ENCODE measurements at regions not wholly inside any gene's neighbourhood (a gene's known extent, or its start where the extent isn't known, plus 50 kb on each side); places are given as distances from the start of the nearest gene placed in this dataset.
"Not testable (repeated sequence)": the region's sequence is repeated elsewhere in the genome, so short reads cannot be mapped to it uniquely, and the experiment has no call there.

DNA sequence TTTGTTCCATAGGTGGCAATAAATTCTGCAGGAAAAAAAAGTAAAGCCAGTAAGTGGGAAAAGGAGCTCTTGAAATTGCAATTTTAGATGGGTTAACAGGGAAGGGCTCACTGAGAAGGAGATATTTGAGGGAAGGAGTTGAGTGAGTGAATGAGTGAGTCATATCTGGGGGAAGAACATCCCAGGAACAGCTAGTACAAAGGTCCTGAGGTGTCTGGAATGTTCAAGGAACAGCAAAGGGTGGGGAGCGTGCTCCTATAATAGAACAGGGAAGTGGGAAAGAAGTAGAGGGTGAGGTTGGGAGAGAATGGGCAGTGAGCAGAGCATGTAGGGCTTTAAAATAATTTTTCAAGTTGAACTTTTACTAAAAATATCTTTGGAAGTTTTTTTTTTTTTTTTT, 68.0 kb upstream of the PSME4 start:
- no peak for DNase-seq (ENCODE audit: low read depth)

DNA sequence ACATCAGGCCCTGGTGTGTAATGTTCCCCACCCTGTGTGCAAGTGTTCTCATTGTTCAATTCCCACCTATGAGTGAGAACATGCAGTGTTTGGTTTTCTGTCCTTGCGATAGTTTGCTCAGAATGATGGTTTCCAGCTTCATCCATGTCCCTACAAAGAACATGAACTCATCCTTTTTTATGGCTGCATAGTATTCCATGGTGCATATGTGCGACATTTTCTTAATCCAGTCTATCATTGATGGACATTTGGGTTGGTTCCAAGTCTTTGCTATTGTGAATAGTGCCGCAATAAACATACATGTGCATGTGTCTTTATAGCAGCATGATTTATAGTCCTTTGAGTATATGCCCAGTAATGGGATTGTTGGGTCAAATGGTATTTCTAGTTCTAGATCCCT, 60.5 kb upstream of the PSME4 start:
- not testable (repeated sequence) for DNase-seq (ENCODE audit: low read depth)

DNA sequence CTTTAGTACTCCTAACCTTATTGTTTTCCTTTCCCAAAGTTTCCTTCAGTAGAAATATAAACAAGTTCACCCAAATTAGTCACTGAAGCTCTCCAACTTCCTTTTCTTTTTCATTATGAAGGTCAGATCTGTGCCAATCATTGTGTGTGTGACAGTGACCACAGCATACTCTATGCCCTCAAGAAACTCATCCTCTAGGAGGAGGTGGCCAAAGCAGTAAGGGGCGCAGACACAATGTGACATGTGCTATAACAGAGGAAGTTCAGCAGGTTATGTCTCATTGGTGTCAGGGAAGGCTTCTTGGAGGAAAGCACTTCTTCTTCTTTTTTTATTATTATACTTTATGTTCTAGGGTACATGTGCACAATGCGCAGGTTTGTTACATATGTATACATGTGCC, 60.0 kb upstream of the PSME4 start:
- DNase-seq (ENCODE audit: low read depth), result no peak

DNA sequence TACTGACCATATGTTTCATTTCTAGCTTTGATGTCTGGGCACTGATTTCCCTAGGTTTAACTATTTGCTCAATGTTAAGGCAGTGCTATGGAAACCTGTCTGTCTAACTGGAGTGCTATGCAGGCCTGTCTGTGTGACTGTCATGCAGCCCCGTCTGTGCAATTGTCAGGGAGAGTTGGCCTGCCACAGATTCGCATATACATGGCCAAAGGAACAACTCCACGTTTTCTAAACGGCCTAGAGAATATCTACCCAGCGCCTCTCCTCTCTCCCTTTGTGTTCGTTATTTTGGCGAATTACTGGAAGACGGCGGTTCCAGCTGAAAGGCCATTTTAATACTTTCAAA, 59.6 kb upstream of the PSME4 start:
- DNase-seq (ENCODE audit: low read depth), result no peak

DNA sequence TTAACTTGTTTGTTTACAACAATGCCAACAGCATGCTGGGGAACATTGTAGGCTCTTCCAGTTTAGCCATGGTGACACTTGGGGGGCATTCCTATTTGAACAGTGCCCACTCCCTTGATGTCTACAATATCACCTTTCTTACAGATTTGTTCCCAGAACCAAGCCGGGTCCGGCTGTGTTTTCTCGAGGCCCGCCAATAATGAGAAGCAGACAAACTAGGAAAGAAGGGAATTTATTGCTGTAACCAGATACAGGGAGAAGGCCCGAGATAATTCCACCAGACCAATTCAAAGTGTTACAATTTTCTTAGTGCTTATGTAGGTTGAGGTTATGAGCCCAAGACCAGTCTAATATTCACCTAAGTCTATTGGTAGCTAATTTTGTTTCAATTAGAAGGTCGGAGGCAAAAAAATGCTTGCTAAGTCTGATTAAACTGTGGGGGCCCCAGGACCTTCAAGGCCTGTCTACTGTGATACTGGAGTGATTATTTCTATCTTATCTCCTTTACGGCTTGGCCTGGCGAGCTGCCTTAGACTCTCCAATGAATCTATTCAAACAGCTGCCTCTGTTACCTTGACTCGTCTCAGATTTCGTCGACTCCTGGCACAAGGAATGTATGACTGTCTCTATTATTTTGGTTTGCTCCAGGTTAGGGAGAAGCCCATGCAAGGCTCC, 59.1 kb upstream of the PSME4 start:
- DNase-seq (ENCODE audit: low read depth), result peak; percentile 38

DNA sequence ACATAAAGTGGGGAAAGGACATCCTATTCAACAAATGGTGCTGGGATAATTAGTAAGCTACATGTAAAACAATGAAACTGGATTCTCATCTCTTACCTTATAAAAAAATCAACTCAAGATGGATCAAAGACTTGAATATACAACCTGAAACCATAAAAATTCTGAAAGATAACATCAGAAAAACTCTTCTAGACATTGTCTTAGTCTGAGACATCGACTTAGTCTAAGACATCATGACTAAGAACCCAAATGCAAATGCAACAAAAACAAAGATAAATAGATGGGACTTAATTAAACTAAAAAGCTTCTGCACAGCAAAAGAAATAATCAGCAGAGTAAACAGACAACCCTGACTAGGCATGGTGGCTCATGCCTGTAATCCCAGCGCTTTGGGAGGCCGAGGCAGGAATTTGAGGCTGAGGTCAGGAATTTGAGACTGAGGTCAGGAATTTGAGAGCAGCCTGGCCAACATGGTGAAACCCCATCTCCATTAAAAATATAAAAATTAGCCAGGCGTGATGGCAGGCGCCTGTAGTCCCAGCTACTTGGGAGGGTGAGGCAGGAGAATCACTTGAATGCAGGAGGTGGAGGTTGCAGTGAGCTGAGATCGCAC, 54.8 kb upstream of the PSME4 start:
- peak; percentile 77 for DNase-seq (ENCODE audit: low read depth)

DNA sequence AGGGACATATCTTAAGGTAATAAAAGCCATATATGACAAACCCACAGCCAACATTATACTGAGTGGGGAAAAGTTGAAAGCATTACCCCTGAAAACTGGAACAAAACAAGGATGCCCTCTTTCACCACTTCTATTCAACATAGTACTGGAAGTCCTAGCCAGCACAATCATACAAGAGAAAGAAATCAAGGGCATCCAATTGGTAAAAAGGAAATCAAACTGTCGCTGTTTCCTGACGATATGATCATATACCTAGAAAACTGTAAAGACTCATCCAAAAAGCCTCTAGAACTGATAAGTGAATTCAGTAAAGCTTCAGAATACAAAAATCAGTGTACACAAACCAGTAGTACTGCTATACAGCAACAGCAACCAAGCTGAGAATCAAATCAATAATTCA, 53.8 kb upstream of the PSME4 start:
- no peak for DNase-seq (ENCODE audit: low read depth)

DNA sequence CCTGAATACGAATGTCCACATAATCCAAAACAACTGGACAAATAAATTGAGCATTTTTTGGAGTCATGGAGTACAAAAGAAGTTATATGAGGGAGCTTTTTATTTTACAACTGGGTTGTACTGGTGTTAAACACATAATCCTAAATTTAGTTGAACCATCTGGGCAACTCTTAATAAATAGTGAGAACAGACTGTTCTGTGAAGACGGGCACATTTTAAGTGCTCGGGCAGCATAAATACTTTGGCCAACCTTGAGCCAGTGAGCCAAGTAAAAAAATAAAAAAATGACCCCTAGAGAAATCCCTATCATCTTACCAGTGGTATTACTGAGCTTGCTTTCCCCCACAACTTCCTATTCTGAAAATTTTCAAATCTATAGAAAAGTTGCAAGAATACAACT, 50.9 kb upstream of the PSME4 start:
- no peak for DNase-seq (ENCODE audit: low read depth)

DNA sequence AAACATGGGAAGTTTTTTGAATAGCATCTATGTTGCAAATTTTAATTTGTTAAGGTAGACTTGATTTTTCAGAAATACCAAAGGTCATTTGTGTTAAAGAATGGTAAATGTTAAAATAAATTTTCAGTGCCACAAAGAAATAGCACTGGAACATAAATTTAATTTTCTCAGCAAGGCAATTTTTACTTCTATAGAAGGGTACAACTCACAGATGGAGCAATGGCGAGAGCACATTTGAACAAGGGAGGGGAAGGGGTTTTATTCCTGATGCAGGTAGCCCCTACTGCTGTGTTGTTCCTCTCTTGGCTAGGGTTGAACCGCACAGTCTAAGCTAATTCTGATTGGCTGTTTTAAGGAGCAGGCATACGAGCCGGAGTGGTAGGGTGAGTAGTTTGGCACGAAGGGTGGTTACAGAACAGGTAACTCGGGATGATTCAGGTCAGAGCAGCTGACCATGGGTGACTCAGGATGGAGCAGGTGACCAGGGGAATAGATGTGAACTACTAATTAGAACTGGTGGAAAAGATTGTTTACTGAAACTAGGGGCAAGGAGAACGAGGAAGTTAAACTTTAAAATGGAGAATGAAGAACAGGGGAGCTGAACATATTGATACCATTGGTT, 50.1 kb upstream of the PSME4 start:
- DNase-seq (ENCODE audit: low read depth), result no peak

All from M059J (cell line).